Retina (tissue), 1 donor: ENCODE measurements at regions not wholly inside any gene's neighbourhood (a gene's known extent, or its start where the extent isn't known, plus 50 kb on each side); places are given as distances from the start of the nearest gene placed in this dataset.
"Not testable (repeated sequence)": the region's sequence is repeated elsewhere in the genome, so short reads cannot be mapped to it uniquely, and the experiment has no call there.

Experiments
- DNase-seq: peaks from one replicate; pipeline ENCODE4 v3.0.0-alpha.2; 2016

- not testable (repeated sequence) for DNase-seq
Observed at GRCh38 chr3:48101301-48101650, 85.1 kb upstream of the MAP4 start.

- no peak for DNase-seq
Observed at GRCh38 chr3:48092270-48092669, 76.1 kb upstream of the MAP4 start.

- DNase-seq: no peak
Observed at GRCh38 chr3:48090166-48090939, 74.1 kb upstream of the MAP4 start.

- DNase-seq: peak; percentile 99
Observed at GRCh38 chr3:48088749-48089466, 72.7 kb upstream of the MAP4 start.

- DNase-seq: peak; percentile 75
Observed at GRCh38 chr3:48088056-48088748, 72.0 kb upstream of the MAP4 start.

GRCh38 chr3:48086705-48087104 is 70.5 kb upstream of the MAP4 start:
- peak; percentile 3 for DNase-seq

- DNase-seq: no peak
Observed at GRCh38 chr3:48084929-48085328, 68.7 kb upstream of the MAP4 start.

GRCh38 chr3:48084170-48084569 is 68.0 kb upstream of the MAP4 start:
- no peak for DNase-seq

- no peak for DNase-seq
Observed at GRCh38 chr3:48082580-48083184, 66.5 kb upstream of the MAP4 start.

- no peak for DNase-seq
Observed at GRCh38 chr3:48077815-48078214, 61.6 kb upstream of the MAP4 start.

GRCh38 chr3:48070030-48070429 is 53.8 kb upstream of the MAP4 start:
- no peak for DNase-seq

- no peak for DNase-seq
Observed at GRCh38 chr3:48069339-48069738, 53.1 kb upstream of the MAP4 start.

- no peak for DNase-seq
Observed at GRCh38 chr3:48068886-48069285, 52.7 kb upstream of the MAP4 start.

- DNase-seq: not testable (repeated sequence)
Observed at GRCh38 chr3:48068320-48068719, 52.1 kb upstream of the MAP4 start.

- no peak for DNase-seq
Observed at GRCh38 chr3:48067271-48067670, 51.1 kb upstream of the MAP4 start.
